GM21423 (cell line): ENCODE measurements at regions not wholly inside any gene's neighbourhood (a gene's known extent, or its start where the extent isn't known, plus 50 kb on each side); places are given as distances from the start of the nearest gene placed in this dataset.

Experiments
- ATAC-seq: cut with Tn5 transposase; IDR thresholded peaks from one replicate; pipeline ENCODE4 v1.9.1; 2021; ENCODE audit warnings: mild to moderate bottlenecking, moderate library complexity; ENCODE audit not compliant: unreplicated experiment

- no peak for ATAC-seq
Measured at GRCh38 chr6:126526996-126527606, 187.2 kb downstream of the CENPW start.

DNA sequence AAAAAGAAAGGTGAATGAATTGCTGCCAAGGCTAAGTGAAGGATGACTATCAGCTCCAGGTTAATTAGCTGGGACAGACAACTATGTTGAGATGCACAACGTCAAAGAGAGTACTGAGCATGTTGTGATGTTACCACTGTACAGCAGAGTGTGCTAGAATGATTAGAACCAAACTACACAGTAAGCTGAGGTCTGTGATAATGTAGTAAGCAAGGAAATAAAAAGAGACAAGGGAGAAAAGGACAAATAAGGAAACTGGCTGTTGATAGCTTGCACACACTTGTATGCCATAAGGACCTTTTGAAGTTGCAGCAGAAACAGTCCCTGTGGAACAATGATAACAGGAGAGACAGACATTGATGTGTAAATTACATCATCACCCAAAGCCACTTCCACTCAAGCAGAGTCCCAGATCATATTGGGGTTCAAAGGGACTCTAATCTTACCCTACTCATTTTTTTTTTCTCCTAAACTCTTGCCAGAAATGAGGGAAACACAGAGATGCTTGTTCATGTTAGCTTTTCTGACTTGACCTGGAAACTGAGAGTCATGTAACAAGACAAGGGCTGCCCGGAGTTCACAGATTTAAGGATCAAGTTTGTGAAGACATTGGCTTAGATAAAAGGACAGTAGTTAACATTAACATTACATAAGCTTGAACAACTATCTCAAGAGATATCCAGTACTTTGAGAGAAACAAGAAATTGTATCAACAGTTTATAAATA, 189.9 kb downstream of the CENPW start:
- ATAC-seq = no peak

- no peak for ATAC-seq
Measured at GRCh38 chr6:126530775-126531174, 190.9 kb downstream of the CENPW start.

GRCh38 chr6:126531286-126531685, 191.4 kb downstream of the CENPW start:
- peak; percentile 27 for ATAC-seq

DNA sequence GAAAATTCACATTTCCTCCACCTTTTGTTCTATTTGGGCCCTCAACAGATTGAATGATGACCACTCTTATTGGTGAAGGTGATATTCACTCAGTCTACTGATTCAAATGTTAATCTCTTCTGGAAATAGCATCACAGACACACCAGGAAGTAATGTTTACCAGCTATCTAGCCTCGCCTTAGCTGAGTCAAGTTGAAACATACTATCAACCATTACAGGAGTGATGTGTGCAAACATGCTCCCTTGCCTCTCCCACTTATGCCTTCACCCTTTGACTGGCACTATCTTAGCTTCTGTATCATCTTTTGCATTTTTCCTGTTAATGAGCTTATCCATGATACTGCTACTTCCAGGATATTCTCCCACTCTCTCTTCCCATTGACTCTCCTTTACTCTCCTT, 191.9 kb downstream of the CENPW start:
- ATAC-seq = peak; percentile 70

- ATAC-seq = no peak
Measured at GRCh38 chr6:126534401-126534800, 194.5 kb downstream of the CENPW start.

- ATAC-seq = no peak
Measured at GRCh38 chr6:126535138-126535537, 195.2 kb downstream of the CENPW start.

GRCh38 chr6:126535595-126535994, 195.7 kb downstream of the CENPW start:
- ATAC-seq = no peak

DNA sequence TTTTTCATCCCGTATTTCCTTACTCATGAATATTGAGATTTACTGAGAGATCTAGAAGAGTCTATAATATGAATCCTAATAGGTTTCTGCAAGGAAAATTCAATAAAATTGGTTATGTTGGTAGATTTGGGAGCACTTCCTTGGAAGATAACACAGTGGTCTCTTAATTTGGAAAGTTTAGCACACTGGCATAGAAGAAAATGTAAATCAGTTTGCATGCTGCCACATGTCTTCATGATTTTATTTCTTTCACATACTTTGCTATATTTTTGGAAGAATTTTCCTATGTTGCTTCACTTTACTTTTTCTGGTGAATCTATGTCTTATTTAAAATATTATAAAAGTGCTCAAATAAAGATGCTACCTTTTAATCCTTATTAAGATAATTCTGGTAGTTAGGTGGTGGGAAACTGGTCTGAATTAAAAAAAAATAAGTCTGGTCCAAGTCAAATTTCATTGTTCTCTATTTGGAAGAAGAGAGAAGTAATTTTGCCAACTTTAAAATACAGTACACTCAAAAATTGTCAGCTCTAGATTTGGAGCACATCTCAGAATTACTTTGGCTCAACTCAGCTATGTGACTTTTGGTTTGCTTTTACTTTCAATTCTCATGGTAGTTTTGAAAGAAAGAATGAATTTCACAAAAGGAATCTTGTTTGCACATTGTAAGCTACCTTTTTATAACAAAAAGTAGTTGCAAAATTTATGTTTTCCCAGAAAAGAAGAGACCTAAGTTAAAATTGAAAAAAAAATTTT, 197.3 kb downstream of the CENPW start:
- ATAC-seq = no peak

DNA sequence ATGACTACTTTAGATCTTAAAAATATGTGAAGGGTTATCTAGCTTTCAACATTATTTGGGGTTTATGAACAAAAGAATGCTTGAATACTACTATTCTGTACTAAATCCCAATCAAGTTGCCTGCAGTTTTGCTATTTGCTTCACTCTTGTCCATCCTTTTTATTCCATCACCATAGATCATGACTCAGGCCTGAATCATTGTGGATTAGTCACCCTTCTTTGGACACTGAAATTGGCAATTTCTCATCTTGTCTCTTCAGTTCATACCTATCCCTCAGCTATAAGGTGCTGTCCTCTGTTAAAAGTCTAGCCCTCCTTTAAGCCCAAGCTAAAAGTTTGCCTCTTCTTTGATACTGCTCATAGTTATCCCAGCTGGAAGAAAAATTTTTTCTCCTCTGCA, 199.1 kb downstream of the CENPW start:
- ATAC-seq = no peak

- ATAC-seq = no peak
Measured at GRCh38 chr6:126540161-126540560, 200.2 kb downstream of the CENPW start.

GRCh38 chr6:126541806-126542491, 202.0 kb downstream of the CENPW start:
- ATAC-seq = no peak

DNA sequence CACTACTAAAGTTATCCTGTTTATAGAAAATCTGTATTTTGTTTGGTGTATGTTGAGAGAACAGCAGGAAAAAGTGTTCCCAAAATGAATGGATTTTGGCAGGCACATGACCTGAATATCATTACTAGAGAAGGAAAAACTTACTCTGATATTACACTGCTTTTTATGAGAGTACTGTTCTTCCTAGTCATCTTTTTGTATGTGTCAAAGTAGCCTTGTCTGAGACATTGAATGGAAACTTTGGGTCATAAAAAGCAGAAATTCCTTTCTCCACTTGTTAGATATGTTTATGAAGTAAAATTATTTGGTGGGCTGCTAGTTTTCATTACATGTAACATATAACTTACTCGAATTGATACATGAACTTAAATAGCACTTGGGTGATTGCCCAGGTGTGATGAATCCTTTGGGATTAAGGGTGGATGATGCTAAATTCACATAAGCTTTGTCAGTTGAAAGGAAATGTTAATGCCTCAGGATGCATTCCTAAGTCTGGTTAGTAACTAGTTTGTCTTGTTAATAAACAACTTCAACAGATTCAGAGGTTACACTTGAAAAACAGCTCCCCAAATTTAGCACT, 206.7 kb downstream of the CENPW start:
- no peak for ATAC-seq

DNA sequence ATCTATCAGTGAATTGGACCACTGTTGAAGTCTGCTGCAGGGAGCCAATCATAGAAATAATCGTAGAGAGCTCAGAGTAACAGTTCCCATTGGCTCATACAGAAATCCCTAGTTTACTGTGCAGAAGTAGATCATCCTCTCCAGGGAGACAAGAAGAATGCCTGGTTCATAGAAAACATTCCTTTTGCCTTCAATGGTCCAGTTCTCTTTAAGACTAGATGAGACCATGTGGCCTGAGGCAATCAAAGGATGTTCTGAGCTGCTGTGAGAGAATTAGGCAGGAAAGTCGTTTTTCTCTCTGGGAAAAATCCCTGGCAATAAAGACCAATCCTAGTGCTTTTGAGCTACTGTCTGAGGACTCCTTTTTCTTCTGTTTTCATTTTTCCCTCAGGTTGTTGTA, 208.4 kb downstream of the CENPW start:
- ATAC-seq = no peak

DNA sequence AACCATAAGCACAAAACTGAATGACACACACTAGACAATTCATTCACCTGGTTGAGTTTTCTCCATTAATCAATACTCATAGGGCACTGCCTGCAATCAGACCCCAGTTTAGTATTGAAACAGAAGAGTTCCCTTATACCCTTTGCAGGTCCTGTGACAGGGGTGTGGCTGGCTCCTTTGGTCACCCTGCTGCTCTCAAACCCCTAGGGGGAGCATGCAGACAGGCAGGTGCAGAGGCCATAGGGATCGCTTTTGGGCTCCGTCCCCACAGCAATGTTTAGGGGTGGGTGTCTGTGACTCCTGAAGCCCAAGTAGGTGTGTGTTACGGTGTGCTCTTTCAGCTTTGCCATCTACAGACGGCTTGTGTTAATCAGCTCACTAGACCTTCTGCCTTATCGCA, 210.4 kb downstream of the CENPW start:
- no peak for ATAC-seq

GRCh38 chr6:126551832-126552231, 211.9 kb downstream of the CENPW start:
- ATAC-seq = no peak

DNA sequence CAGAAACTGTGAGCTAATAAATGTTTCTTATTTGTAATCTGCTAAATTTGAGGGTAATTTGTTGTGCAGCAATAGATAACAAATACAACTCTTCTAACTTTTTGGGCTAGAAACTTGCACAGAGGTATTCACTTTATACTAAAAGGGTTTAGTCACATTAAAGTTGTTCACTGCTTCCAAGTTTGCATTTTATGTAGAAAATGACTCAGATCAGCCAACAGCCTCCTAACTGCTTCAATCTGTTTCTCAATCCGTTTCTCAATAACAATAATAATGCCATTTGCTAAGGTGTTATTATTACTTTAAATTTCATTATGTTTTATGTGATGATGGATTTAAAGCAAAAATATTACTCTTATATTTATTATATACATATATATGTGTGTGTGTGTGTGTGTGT, 213.9 kb downstream of the CENPW start:
- no peak for ATAC-seq

DNA sequence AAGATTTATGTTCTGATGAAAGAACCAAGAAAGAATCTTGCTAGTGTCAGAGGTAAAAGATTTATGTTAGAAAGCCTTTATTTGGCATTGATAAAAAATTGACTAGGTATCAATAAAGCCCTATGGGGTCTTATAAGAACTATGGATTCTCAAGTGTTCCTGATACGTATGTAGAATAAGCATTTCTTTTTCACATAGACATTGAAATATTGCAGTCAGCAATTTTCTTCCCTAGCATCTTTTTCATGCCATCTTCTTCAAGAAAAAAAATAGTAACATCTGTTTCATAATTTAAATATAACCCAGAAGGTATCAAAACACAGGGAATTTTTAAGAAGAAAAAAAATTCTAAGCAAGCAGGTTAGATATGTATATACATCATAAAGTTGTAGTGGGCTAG, 230.6 kb downstream of the CENPW start:
- no peak for ATAC-seq

GRCh38 chr6:126574301-126574700, 234.4 kb downstream of the CENPW start:
- ATAC-seq = no peak

DNA sequence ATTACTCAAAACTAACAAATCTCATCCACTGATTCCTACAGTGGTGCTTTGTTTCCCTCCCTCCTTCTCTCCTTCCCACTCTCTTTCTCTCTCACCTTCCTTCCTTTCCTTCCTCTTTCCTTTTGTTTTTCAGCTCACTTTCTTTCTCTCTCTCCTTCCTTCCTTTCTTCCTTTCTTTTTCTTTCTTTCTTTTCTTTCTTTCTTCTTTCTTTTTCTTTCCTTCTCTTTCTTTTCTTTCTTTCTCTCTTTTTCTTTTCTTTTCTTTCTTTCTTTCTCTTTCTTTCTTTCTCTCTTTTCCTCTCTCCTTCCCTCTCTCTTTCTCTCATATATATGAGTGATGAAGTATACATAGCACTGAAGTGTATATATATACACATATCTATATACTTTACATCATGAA, 241.4 kb downstream of the CENPW start:
- no peak for ATAC-seq

DNA sequence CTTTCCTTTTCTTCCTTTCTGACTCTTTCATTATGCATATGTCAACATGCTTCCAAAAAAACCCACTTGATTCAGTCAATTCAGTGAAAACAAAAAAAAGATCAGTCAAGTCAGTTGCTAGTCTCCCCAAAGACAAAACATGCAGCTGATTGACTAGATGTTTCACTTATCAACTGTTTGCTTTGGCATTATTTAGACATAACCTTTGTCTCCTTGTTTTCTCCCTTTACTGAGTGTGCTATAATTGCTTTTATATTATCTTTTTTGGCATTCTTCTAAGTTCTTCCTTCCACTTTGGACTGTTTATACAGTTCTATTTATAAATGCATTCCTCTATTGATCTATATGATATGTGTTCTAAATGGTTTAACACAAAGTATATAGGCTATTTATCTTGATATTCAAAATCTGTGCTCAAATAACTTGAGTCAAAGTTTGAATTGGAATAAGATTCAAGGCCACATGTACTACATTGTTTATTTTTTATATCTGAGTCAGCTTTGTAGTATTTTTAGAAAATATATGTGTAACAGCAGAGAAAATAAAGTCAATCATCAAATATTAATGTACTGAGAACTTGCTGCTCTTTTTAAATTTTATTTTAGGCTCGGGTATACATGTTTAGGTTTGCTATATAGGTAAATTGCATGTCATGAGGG, 260.5 kb downstream of the CENPW start:
- no peak for ATAC-seq
